IMR-90 (cell line): ENCODE measurements at regions not wholly inside any gene's neighbourhood (a gene's known extent, or its start where the extent isn't known, plus 50 kb on each side); places are given as distances from the start of the nearest gene placed in this dataset.

Experiments used
- ATAC-seq: fragments of 200-7000 bp; cut with Tn5 transposase; 2 replicates; pipeline ENCODE4 v1.9.1; 2020; ENCODE audit warnings: low read depth, mild to moderate bottlenecking, moderate library complexity
- BruUV-seq: library from RNA; stranded (reverse); fragments of 400-500 nt; replicated peaks from 2 replicates; lab custom pipeline; 2021; lab: Mats Ljungman, UMichigan
- CTCF ChIA-PET: fragments of 300-600 bp; formaldehyde crosslinking; extraction: SDS; loops from one replicate; lab custom pipeline; 2021; ENCODE audit warnings: antibody characterized with exemption; lab: Yijun Ruan, JAX
- POLR2A ChIA-PET: fragments of 300-600 bp; sonication (Branson Sonifier 250); formaldehyde crosslinking; loops from one replicate; lab custom pipeline; 2022; ENCODE audit warnings: antibody characterized with exemption; ENCODE audit not compliant: unreplicated experiment; lab: Charles Lee
- DNase-seq: peaks from one replicate; pipeline ENCODE4 v3.0.0; 2013
- H2AFZ ChIP-seq: replicated peaks from 2 replicates; pipeline ENCODE3; 2013; ENCODE audit warnings: low read length, mild to moderate bottlenecking; ENCODE audit not compliant: poor library complexity
- H2AK5ac ChIP-seq: 2 replicates; pipeline ENCODE4 v1.6.1; 2013; ENCODE audit warnings: low read depth, low read length, inconsistent platforms
- H2AK9ac ChIP-seq: replicated peaks from 2 replicates; pipeline ENCODE3; 2013; ENCODE audit warnings: mild to moderate bottlenecking, low read depth, low read length, moderate library complexity; ENCODE audit not compliant: poor library complexity
- H2BK120ac ChIP-seq: 2 replicates; pipeline ENCODE4 v1.6.1; 2013; ENCODE audit warnings: low read depth, low read length, inconsistent platforms
- H2BK15ac ChIP-seq: 3 replicates; pipeline ENCODE4 v1.6.1; 2013; ENCODE audit warnings: low read depth, low read length, inconsistent platforms
- H2BK20ac ChIP-seq: 2 replicates; pipeline ENCODE4 v1.6.1; 2013; ENCODE audit warnings: low read depth, mild to moderate bottlenecking, inconsistent platforms, low read length, moderate library complexity
- H2BK5ac ChIP-seq: 2 replicates; pipeline ENCODE4 v1.6.1; 2013; ENCODE audit warnings: mild to moderate bottlenecking, low read depth, low read length, inconsistent platforms; ENCODE audit not compliant: poor library complexity, severe bottlenecking
- H3K14ac ChIP-seq: replicated peaks from 2 replicates; pipeline ENCODE4 v1.6.1; 2013; ENCODE audit warnings: low read depth, low read length, inconsistent platforms
- H3K18ac ChIP-seq: 2 replicates; pipeline ENCODE4 v1.6.1; 2013; ENCODE audit warnings: low read depth, low read length, control low read depth
- H3K23ac ChIP-seq: 2 replicates; pipeline ENCODE4 v1.6.1; 2013; ENCODE audit warnings: low read depth, low read length, inconsistent platforms
- H3K27ac ChIP-seq: 2 replicates; pipeline ENCODE4 v1.5.1; 2013; ENCODE audit warnings: mild to moderate bottlenecking, control low read depth, low read length; ENCODE audit not compliant: insufficient read depth
- H3K27me3 ChIP-seq: 2 replicates; pipeline ENCODE4 v1.6.1; 2013; ENCODE audit warnings: low read length; ENCODE audit not compliant: control insufficient read depth, insufficient read depth
- H3K36me3 ChIP-seq: 2 replicates; pipeline ENCODE4 v1.6.1; 2013; ENCODE audit warnings: low read length, mixed read lengths; ENCODE audit not compliant: control insufficient read depth, insufficient read depth
- H3K4ac ChIP-seq: 2 replicates; pipeline ENCODE4 v1.6.1; 2013; ENCODE audit warnings: low read depth, low read length, inconsistent platforms
- H3K4me1 ChIP-seq: 2 replicates; pipeline ENCODE4 v1.6.1; 2013; ENCODE audit warnings: low read length, mixed read lengths; ENCODE audit not compliant: control insufficient read depth, insufficient read depth
- H3K4me2 ChIP-seq: 2 replicates; pipeline ENCODE4 v1.6.1; 2013; ENCODE audit warnings: low read depth, mild to moderate bottlenecking, control low read depth, low read length, moderate library complexity
- H3K4me3 ChIP-seq: 2 replicates; pipeline ENCODE4 v1.5.1; 2013; ENCODE audit warnings: low read depth, mild to moderate bottlenecking, control low read depth, low read length, moderate library complexity; ENCODE audit not compliant: insufficient read depth
- H3K56ac ChIP-seq: 2 replicates; pipeline ENCODE4 v1.6.1; 2013; ENCODE audit warnings: low read length, inconsistent platforms; ENCODE audit not compliant: insufficient read depth; ENCODE audit errors: extremely low read depth
- H3K79me1 ChIP-seq, 2 experiments: 2 replicates each; pipeline ENCODE4 v1.6.1; 2013; ENCODE audit warnings: low read length in 2 of 2, inconsistent platforms in 1 of 2, low read depth in 1 of 2
- H3K9ac ChIP-seq: 2 replicates; pipeline ENCODE4 v1.6.1; 2013; ENCODE audit warnings: low read depth, low read length, control low read depth
- H3K9me1 ChIP-seq: 2 replicates; pipeline ENCODE4 v1.6.1; 2013; ENCODE audit warnings: low read length, inconsistent platforms; ENCODE audit not compliant: insufficient read depth
- H3K9me3 ChIP-seq: 2 replicates; pipeline ENCODE4 v1.6.1; 2013; ENCODE audit warnings: low read length; ENCODE audit not compliant: control insufficient read depth, insufficient read depth
- H4K20me1 ChIP-seq: 2 replicates; pipeline ENCODE4 v1.6.1; 2013; ENCODE audit warnings: low read length, inconsistent platforms; ENCODE audit not compliant: insufficient read depth
- H4K5ac ChIP-seq: 2 replicates; pipeline ENCODE4 v1.6.1; 2013; ENCODE audit warnings: mild to moderate bottlenecking, low read depth, low read length, control low read depth
- H4K8ac ChIP-seq, 2 experiments: 2 replicates each; pipeline ENCODE4 v1.6.1; 2013; ENCODE audit warnings: low read depth in 2 of 2, low read length in 2 of 2, control low read depth in 1 of 2, inconsistent platforms in 1 of 2
- H4K91ac ChIP-seq: 2 replicates; pipeline ENCODE4 v1.6.1; 2013; ENCODE audit warnings: low read depth, low read length, inconsistent platforms; ENCODE audit not compliant: insufficient read depth
- FOS ChIP-seq: fragments of 150-350 bp; IDR thresholded peaks from 2 replicates; pipeline ENCODE4 v1.6.1; 2016; ENCODE audit warnings: low read depth, low read length
- WGBS, 2 experiments: methylation state at CpG; one replicate each; pipeline versions ENCODE4 v1.1.5 to v1.1.7; 2013; ENCODE audit warnings: missing lambda C conversion rate in 2 of 2; ENCODE audit not compliant: insufficient read length in 1 of 2; ENCODE audit errors: extremely low coverage in 2 of 2; 5-methylcytosine and 5-hydroxymethylcytosine counted together
- dilution Hi-C: fragments of 300-500 bp; cut with HindIII; formaldehyde crosslinking; loops from one replicate; pipeline ENCODE4 v1.14.3; 2018; ENCODE audit warnings: low sequenced_read_pairs; ENCODE audit not compliant: unreplicated experiment
- in situ Hi-C: fragments of 300-500 bp; cut with MboI; formaldehyde crosslinking; loops from 3 replicates; pipeline ENCODE4 v1.14.3; 2019; ENCODE audit warnings: low sequenced_read_pairs, inconsistent platforms, mixed read lengths
- intact Hi-C: fragments of 100-400 bp; cut with micrococcal nuclease; formaldehyde crosslinking; loops from 2 replicates; pipeline ENCODE4 v1.10.0; 2022

- WGBS, 2 experiments: no CpG with 5 or more reads among the region's 5 CpGs
- in situ Hi-C loops: no loop called here
- H4K91ac ChIP-seq: no peak overlapping the region
- H3K9ac ChIP-seq: no peak overlapping the region
- intact Hi-C loops: no loop called here
- no peak overlapping the region for H4K5ac ChIP-seq
- H3K23ac ChIP-seq: no peak overlapping the region
- BruUV-seq: no TSS peak
- no peak overlapping the region for H3K4me2 ChIP-seq
- no peak overlapping the region for H4K8ac ChIP-seq
- no peak overlapping the region for H2AK9ac ChIP-seq
- no peaks in the 10 kb centered on the region for H3K79me1 ChIP-seq
- no peaks in the 10 kb centered on the region for H3K27me3 ChIP-seq
- dilution Hi-C loops: no loop called here
- H3K27ac ChIP-seq: no peak overlapping the region
- ChIA-PET CTCF (no interaction called here), POLR2A (no interaction called here)
- ATAC-seq: no peak
- H3K36me3 ChIP-seq: no peaks in the 10 kb centered on the region
- no peak overlapping the region for H2BK5ac ChIP-seq
- H3K14ac ChIP-seq: no peak overlapping the region
- no peaks in the 10 kb centered on the region for H3K9me1 ChIP-seq
- no peak for DNase-seq
- no peaks in the 10 kb centered on the region for H4K20me1 ChIP-seq
- H3K56ac ChIP-seq: no peak overlapping the region
- H2BK120ac ChIP-seq: no peak overlapping the region
- peaks cover 3% of the 10 kb centered on the region for H3K9me3 ChIP-seq
- no peak overlapping the region for H2BK15ac ChIP-seq
- H2AFZ ChIP-seq: no peak overlapping the region
- no peak overlapping the region for H3K4ac ChIP-seq
- no peak overlapping the region for H3K18ac ChIP-seq
- TF ChIP-seq FOS: no peak
- no peak overlapping the region for H2AK5ac ChIP-seq
- H3K4me3 ChIP-seq: no peak overlapping the region
- no peak overlapping the region for H2BK20ac ChIP-seq
- no peaks in the 10 kb centered on the region for H3K4me1 ChIP-seq
Measured at GRCh38 chrX:144681501-144681900, 565.8 kb upstream of the SPANXN1 start.
